Tibial nerve (tissue), 4 donors: ENCODE measurements at regions not wholly inside any gene's neighbourhood (a gene's known extent, or its start where the extent isn't known, plus 50 kb on each side); places are given as distances from the start of the nearest gene placed in this dataset.

Experiments used
- EP300 ChIP-seq, 2 donors: sonication (generic); formaldehyde crosslinking; IDR thresholded peaks; one replicate each; pipeline ENCODE4 v1.6.1; 2017; ENCODE audit warnings: antibody characterized with exemption in 2 of 2, mild to moderate bottlenecking in 1 of 2
- POLR2A ChIP-seq, 2 donors: fragments of 450-650 bp; IDR thresholded peaks; one replicate each; pipeline ENCODE4 v1.6.1; 2017; ENCODE audit warnings: antibody characterized with exemption in 2 of 2, mild to moderate bottlenecking in 2 of 2, moderate library complexity in 2 of 2
- TF ChIP-seq, protein P1 (sequence below), 5 experiments: fragments of 200-600 bp in 3 of 5; fragments of 450-650 bp in 2 of 5; sonication (generic) in 3 of 5; IDR thresholded peaks; one replicate each; pipeline ENCODE4 v1.5.1; 2016 to 2019; ENCODE audit warnings: antibody characterized with exemption in 5 of 5, mild to moderate bottlenecking in 3 of 5, moderate library complexity in 2 of 5

DNA sequence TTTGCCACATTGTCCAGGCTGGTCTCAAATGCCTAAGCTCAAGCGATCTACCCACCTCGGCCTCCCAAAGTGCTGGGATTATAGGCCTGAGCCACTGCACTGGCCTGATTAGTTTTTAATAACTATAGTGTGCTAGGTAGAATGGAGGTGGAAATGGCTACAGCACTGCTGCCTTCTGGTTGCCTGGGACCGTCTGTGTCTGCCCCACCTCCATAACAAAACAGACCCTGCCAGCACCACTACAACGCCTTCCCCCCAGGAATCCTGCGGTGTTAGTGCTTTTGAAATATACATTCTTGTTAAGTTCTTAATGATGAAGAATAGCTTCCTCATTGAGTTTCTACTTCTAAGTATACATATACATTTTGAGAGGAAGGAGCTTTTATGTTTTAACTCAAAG, 148.2 kb upstream of the ITGA6 start:
- TF ChIP-seq POLR2A (IDR thresholded peaks at IDR 0.05) (no peak), EP300 (IDR thresholded peaks at IDR 0.05) (no peak)
- TF ChIP-seq, protein P1, sequence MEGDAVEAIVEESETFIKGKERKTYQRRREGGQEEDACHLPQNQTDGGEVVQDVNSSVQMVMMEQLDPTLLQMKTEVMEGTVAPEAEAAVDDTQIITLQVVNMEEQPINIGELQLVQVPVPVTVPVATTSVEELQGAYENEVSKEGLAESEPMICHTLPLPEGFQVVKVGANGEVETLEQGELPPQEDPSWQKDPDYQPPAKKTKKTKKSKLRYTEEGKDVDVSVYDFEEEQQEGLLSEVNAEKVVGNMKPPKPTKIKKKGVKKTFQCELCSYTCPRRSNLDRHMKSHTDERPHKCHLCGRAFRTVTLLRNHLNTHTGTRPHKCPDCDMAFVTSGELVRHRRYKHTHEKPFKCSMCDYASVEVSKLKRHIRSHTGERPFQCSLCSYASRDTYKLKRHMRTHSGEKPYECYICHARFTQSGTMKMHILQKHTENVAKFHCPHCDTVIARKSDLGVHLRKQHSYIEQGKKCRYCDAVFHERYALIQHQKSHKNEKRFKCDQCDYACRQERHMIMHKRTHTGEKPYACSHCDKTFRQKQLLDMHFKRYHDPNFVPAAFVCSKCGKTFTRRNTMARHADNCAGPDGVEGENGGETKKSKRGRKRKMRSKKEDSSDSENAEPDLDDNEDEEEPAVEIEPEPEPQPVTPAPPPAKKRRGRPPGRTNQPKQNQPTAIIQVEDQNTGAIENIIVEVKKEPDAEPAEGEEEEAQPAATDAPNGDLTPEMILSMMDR (IDR thresholded peaks at IDR 0.05): no peak
